HT1080 (cell line): ENCODE measurements at regions not wholly inside any gene's neighbourhood (a gene's known extent, or its start where the extent isn't known, plus 50 kb on each side); places are given as distances from the start of the nearest gene placed in this dataset.
A peak's percentile ranks its signal among the peaks of the same experiment; 100 is the strongest.
"Not testable (repeated sequence)": the region's sequence is repeated elsewhere in the genome, so short reads cannot be mapped to it uniquely, and the experiment has no call there.

Source experiments
- DNase-seq: peaks from one replicate; pipeline ENCODE4 v3.0.0-alpha.2; 2015; ENCODE audit warnings: low read depth

GRCh38 chrX:7638078-7638710 lies 204.8 kb upstream of the VCX start:
- no peak for DNase-seq

- DNase-seq, result no peak
Measured at GRCh38 chrX:7637066-7637465, 205.9 kb upstream of the VCX start.

GRCh38 chrX:7635604-7636003 lies 207.4 kb upstream of the VCX start:
- no peak for DNase-seq

- DNase-seq, result no peak
Measured at GRCh38 chrX:7620560-7620959, 222.4 kb upstream of the VCX start.

- no peak for DNase-seq
Measured at GRCh38 chrX:7617994-7618393, 225.0 kb upstream of the VCX start.

- DNase-seq, result no peak
Measured at GRCh38 chrX:7614616-7615015, 228.4 kb upstream of the VCX start.

GRCh38 chrX:7608625-7609024 lies 234.3 kb upstream of the VCX start:
- not testable (repeated sequence) for DNase-seq

GRCh38 chrX:7606039-7606652 lies 236.8 kb upstream of the VCX start:
- no peak for DNase-seq

- DNase-seq, result peak; percentile 46
Measured at GRCh38 chrX:7603387-7603786, 239.6 kb upstream of the VCX start.

- no peak for DNase-seq
Measured at GRCh38 chrX:7596822-7597221, 246.1 kb upstream of the VCX start.

- not testable (repeated sequence) for DNase-seq
Measured at GRCh38 chrX:7593370-7593769, 249.6 kb upstream of the VCX start.

GRCh38 chrX:7586126-7586525 lies 256.8 kb upstream of the VCX start:
- DNase-seq, result no peak

- DNase-seq, result no peak
Measured at GRCh38 chrX:7582191-7582590, 260.8 kb upstream of the VCX start.

- DNase-seq, result no peak
Measured at GRCh38 chrX:7580127-7580526, 262.8 kb upstream of the VCX start.

- DNase-seq, result peak; percentile 28
Measured at GRCh38 chrX:7574325-7574724, 268.6 kb upstream of the VCX start.

- no peak for DNase-seq
Measured at GRCh38 chrX:7570432-7571029, 272.4 kb upstream of the VCX start.

GRCh38 chrX:7568597-7568996 lies 274.4 kb upstream of the VCX start:
- no peak for DNase-seq

GRCh38 chrX:7568130-7568529 lies 274.8 kb upstream of the VCX start:
- no peak for DNase-seq

- no peak for DNase-seq
Measured at GRCh38 chrX:7552760-7553159, 290.2 kb upstream of the VCX start.

GRCh38 chrX:7546551-7547080 lies 296.4 kb upstream of the VCX start:
- no peak for DNase-seq

- DNase-seq, result no peak
Measured at GRCh38 chrX:7545564-7545963, 297.4 kb upstream of the VCX start.

GRCh38 chrX:7542587-7543380 lies 300.2 kb upstream of the VCX start:
- no peak for DNase-seq
